Left lung (tissue), 4 donors: ENCODE measurements at regions not wholly inside any gene's neighbourhood (a gene's known extent, or its start where the extent isn't known, plus 50 kb on each side); places are given as distances from the start of the nearest gene placed in this dataset.
"Not testable (repeated sequence)": the region's sequence is repeated elsewhere in the genome, so short reads cannot be mapped to it uniquely, and the experiment has no call there.

ENCODE experiments used
- ATAC-seq: fragments of 200-7000 bp; cut with Tn5 transposase; one replicate; pipeline ENCODE4 v1.9.1; 2020; ENCODE audit warnings: moderate library complexity
- DNase-seq, 4 donors: peaks; one replicate each; pipeline ENCODE4 v3.0.0-alpha.2; 2013 to 2020
- H3K27ac ChIP-seq, 2 donors: fragments of 200-600 bp; sonication (generic) in 1 of 2; one replicate each; pipeline versions ENCODE4 v1.5.0 to v1.8.0; 2020 to 2021
- H3K27me3 ChIP-seq, 2 donors: fragments of 200-600 bp; sonication (generic) in 1 of 2; one replicate each; pipeline versions ENCODE4 v1.5.0 to v1.8.0; 2020 to 2021
- H3K36me3 ChIP-seq, 2 donors: fragments of 200-600 bp; sonication (generic) in 1 of 2; one replicate each; pipeline versions ENCODE4 v1.5.0 to v1.8.0; 2020 to 2021
- H3K4me1 ChIP-seq, 2 donors: fragments of 200-600 bp; one replicate each; pipeline ENCODE4 v1.8.0; 2021
- H3K4me3 ChIP-seq, 2 donors: fragments of 200-600 bp; sonication (generic) in 1 of 2; one replicate each; pipeline versions ENCODE4 v1.5.0 to v1.8.0; 2020 to 2021; ENCODE audit warnings: mild to moderate bottlenecking in 1 of 2
- H3K9me3 ChIP-seq, 2 donors: fragments of 200-600 bp; sonication (generic) in 1 of 2; one replicate each; pipeline versions ENCODE4 v1.5.0 to v1.8.0; 2020 to 2021
- CTCF ChIP-seq, 2 donors: fragments of 200-600 bp; sonication (generic) in 1 of 2; IDR thresholded peaks; one replicate each; pipeline versions ENCODE4 v1.5.0 to v1.8.0; 2021; ENCODE audit warnings: antibody characterized with exemption in 2 of 2
- intact Hi-C, 2 donors: fragments of 100-400 bp; cut with DNase I; formaldehyde crosslinking; loops; one replicate each; pipeline versions ENCODE4 v1.11.2 to v1.14.2; 2022
- donor health status: DM: no; HTN: yes; CAD: no.
- donor health status: DM: no; HTN: no; CAD: no.

- peak; percentile 13 for ATAC-seq
- no peak for TF ChIP-seq CTCF (IDR thresholded peaks at IDR 0.05)
- no peaks in the 10 kb centered on the region for H3K27me3 ChIP-seq
- no peak for DNase-seq
- no peaks in the 10 kb centered on the region for H3K4me1 ChIP-seq
- H3K36me3 ChIP-seq = no peaks in the 10 kb centered on the region
- intact Hi-C loops = no loop called here
- H3K27ac ChIP-seq = no peak overlapping the region
- H3K4me3 ChIP-seq = no peak overlapping the region
- H3K9me3 ChIP-seq = peaks cover 0 to 17% of the 10 kb centered on the region in 2 donors
Measured at GRCh38 chr13:87331178-87331577, 340.0 kb upstream of the SLITRK5 start.

GRCh38 chr13:87333599-87333998 is 337.6 kb upstream of the SLITRK5 start:
- H3K4me3 ChIP-seq = no peak overlapping the region
- H3K9me3 ChIP-seq = peaks cover 0 to 12% of the 10 kb centered on the region in 2 donors
- intact Hi-C loops = no loop called here
- H3K27ac ChIP-seq = no peak overlapping the region
- H3K36me3 ChIP-seq = no peaks in the 10 kb centered on the region
- TF ChIP-seq CTCF (IDR thresholded peaks at IDR 0.05) = no peak
- no peaks in the 10 kb centered on the region for H3K4me1 ChIP-seq
- DNase-seq = no peak
- H3K27me3 ChIP-seq = no peaks in the 10 kb centered on the region
- no peak for ATAC-seq

- no peak for TF ChIP-seq CTCF (IDR thresholded peaks at IDR 0.05)
- H3K27me3 ChIP-seq = no peaks in the 10 kb centered on the region
- intact Hi-C loops = no loop called here
- H3K36me3 ChIP-seq = no peaks in the 10 kb centered on the region
- no peak for DNase-seq
- ATAC-seq = no peak
- H3K9me3 ChIP-seq = peaks cover 0 to 12% of the 10 kb centered on the region in 2 donors
- no peak overlapping the region for H3K27ac ChIP-seq
- no peaks in the 10 kb centered on the region for H3K4me1 ChIP-seq
- no peak overlapping the region for H3K4me3 ChIP-seq
Measured at GRCh38 chr13:87334176-87334575, 337.0 kb upstream of the SLITRK5 start.

- H3K27ac ChIP-seq, ATAC-seq, DNase-seq, H3K4me3 ChIP-seq, H3K36me3 ChIP-seq, intact Hi-C loops, H3K27me3 ChIP-seq, H3K4me1 ChIP-seq: not testable (repeated sequence)
- peaks cover 0 to 12% of the 10 kb centered on the region in 2 donors for H3K9me3 ChIP-seq
Measured at GRCh38 chr13:87336346-87336889, 334.8 kb upstream of the SLITRK5 start.

GRCh38 chr13:87344176-87344575 is 327.0 kb upstream of the SLITRK5 start:
- Histone ChIP-seq H3K27ac (no peak overlapping the region), H3K4me1 (no peaks in the 10 kb centered on the region), H3K4me3 (no peak overlapping the region), H3K27me3 (no peaks in the 10 kb centered on the region), H3K9me3 (no peaks in the 10 kb centered on the region), H3K36me3 (no peaks in the 10 kb centered on the region)
- TF ChIP-seq CTCF (IDR thresholded peaks at IDR 0.05) = no peak
- DNase-seq = no peak
- intact Hi-C loops = no loop called here
- no peak for ATAC-seq

- Histone ChIP-seq H3K4me1 (no peaks in the 10 kb centered on the region), H3K4me3 (no peak overlapping the region), H3K27me3 (no peaks in the 10 kb centered on the region), H3K9me3 (peaks cover 0 to 19% of the 10 kb centered on the region in 2 donors), H3K27ac (no peak overlapping the region), H3K36me3 (no peaks in the 10 kb centered on the region)
- TF ChIP-seq CTCF (IDR thresholded peaks at IDR 0.05) = no peak
- DNase-seq (no peak), ATAC-seq (no peak)
- intact Hi-C loops = no loop called here
Measured at GRCh38 chr13:87355451-87355850, 315.7 kb upstream of the SLITRK5 start.
